ENCODE measurements at regions not wholly inside any gene's neighbourhood (a gene's known extent, or its start where the extent isn't known, plus 50 kb on each side); places are given as distances from the start of the nearest gene placed in this dataset.

- TF ChIP-seq CTCF (IDR thresholded peaks at IDR 0.05; ENCODE audit: low read depth, low read length, poor library complexity, severe bottlenecking) = no peak
- TF ChIP-seq EZH2phosphoT487 (IDR thresholded peaks at IDR 0.05; ENCODE audit: borderline replicate concordance, low read length) = no peak
Measured at GRCh38 chr1:30130099-30130498, 593.3 kb downstream of the MATN1 start.
